ENCODE measurements at regions not wholly inside any gene's neighbourhood (a gene's known extent, or its start where the extent isn't known, plus 50 kb on each side); places are given as distances from the start of the nearest gene placed in this dataset.

DNA sequence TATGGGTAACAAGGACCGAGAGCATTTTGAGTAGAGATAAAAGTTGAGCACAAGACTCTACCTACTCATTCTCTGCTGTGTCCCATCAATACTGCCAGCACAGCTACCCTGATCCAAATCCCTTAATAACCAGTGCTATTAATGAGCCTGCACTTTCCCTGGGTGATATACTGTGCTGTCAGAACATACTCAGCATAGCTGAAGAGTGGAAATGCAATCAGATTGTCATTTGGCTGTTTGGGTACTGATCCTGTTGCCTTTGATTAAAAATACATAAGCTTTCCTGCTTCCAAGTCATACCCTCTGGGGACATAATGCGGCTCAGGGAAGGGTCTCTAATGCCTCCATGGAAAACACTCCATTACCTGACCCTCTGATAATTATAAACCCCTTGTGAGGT lies 917.5 kb downstream of the SQOR start:
- H3K4me1 ChIP-seq (ENCODE audit: insufficient read depth, low read length), result no peaks in the 10 kb centered on the region
- H3K4me3 ChIP-seq (ENCODE audit: insufficient read depth, low read depth, low read length), result no peak overlapping the region
- no peak overlapping the region for H3K4me3 Mint-ChIP-seq (ENCODE audit: unreplicated experiment)
- DNase-seq (ENCODE audit: low read depth) (no peak), FAIRE-seq (no peak)
- H3K9ac ChIP-seq (ENCODE audit: low read length), result no peak overlapping the region
- no peak overlapping the region for H3K27ac Mint-ChIP-seq (ENCODE audit: unreplicated experiment)
- H3K27me3 ChIP-seq (ENCODE audit: insufficient read depth, low read length), result no peaks in the 10 kb centered on the region
- no peak overlapping the region for H2AFZ ChIP-seq (ENCODE audit: low read depth, low read length)
- H3K27ac ChIP-seq (ENCODE audit: low read depth, low read length), result no peak overlapping the region
- no peaks in the 10 kb centered on the region for H3K79me2 ChIP-seq (ENCODE audit: insufficient read depth, low read length)
- H3K27me3 Mint-ChIP-seq (ENCODE audit: low read depth, unreplicated experiment), result no peaks in the 10 kb centered on the region
- no peaks in the 10 kb centered on the region for H3K36me3 Mint-ChIP-seq (ENCODE audit: low read depth, unreplicated experiment)
- H3K9me3 Mint-ChIP-seq (ENCODE audit: unreplicated experiment), result peaks cover 5% of the 10 kb centered on the region
- no peaks in the 10 kb centered on the region for H3K36me3 ChIP-seq (ENCODE audit: insufficient read depth, low read length)
- H4K20me1 ChIP-seq (ENCODE audit: insufficient read depth, low read length), result no peaks in the 10 kb centered on the region
- TF ChIP-seq CTCF (IDR thresholded peaks at IDR 0.05; ENCODE audit: insufficient read depth, low read depth, low read length) (no peak), EZH2 (IDR thresholded peaks at IDR 0.05; ENCODE audit: insufficient read depth, low read length) (no peak)
- H3K9me3 ChIP-seq (ENCODE audit: insufficient read depth, low read depth, low read length), result no peaks in the 10 kb centered on the region
- no peak overlapping the region for H3K4me2 ChIP-seq (ENCODE audit: low read length)
- H3K4me1 Mint-ChIP-seq (ENCODE audit: low read depth, unreplicated experiment), result no peaks in the 10 kb centered on the region

DNA sequence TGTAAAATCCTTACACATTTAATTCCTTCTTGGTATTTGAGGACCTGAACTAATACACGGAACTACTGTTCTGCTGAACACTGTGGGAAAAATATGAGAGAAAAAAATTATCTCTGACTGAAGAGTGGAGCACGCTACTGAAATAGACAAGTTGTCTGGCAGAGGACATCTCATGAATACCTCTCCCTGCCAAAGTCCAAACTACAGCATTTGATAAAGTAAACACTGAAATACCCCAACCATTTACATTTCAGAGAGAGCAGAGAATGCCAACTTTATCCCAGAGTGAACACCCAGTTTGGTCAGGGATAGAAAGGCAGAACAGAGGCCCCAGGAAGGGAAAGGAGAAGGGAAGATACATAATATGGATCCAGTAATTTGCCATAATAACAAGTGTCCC lies 920.7 kb downstream of the SQOR start:
- Histone ChIP-seq H3K9ac (ENCODE audit: low read length) (no peak overlapping the region), H4K20me1 (ENCODE audit: insufficient read depth, low read length) (no peaks in the 10 kb centered on the region), H3K4me2 (ENCODE audit: low read length) (no peak overlapping the region), H3K27me3 (ENCODE audit: insufficient read depth, low read length) (no peaks in the 10 kb centered on the region), H3K4me3 (ENCODE audit: insufficient read depth, low read depth, low read length) (no peak overlapping the region), H3K4me1 (ENCODE audit: insufficient read depth, low read length) (no peaks in the 10 kb centered on the region), H3K36me3 (ENCODE audit: insufficient read depth, low read length) (no peaks in the 10 kb centered on the region), H3K27ac (ENCODE audit: low read depth, low read length) (no peak overlapping the region), H3K79me2 (ENCODE audit: insufficient read depth, low read length) (no peaks in the 10 kb centered on the region), H2AFZ (ENCODE audit: low read depth, low read length) (no peak overlapping the region), H3K9me3 (ENCODE audit: insufficient read depth, low read depth, low read length) (no peaks in the 10 kb centered on the region)
- H3K27ac Mint-ChIP-seq (ENCODE audit: unreplicated experiment), result no peak overlapping the region
- no peaks in the 10 kb centered on the region for H3K4me1 Mint-ChIP-seq (ENCODE audit: low read depth, unreplicated experiment)
- DNase-seq (ENCODE audit: low read depth) (no peak), FAIRE-seq (no peak)
- peaks cover 5% of the 10 kb centered on the region for H3K9me3 Mint-ChIP-seq (ENCODE audit: unreplicated experiment)
- H3K36me3 Mint-ChIP-seq (ENCODE audit: low read depth, unreplicated experiment), result no peaks in the 10 kb centered on the region
- no peak overlapping the region for H3K4me3 Mint-ChIP-seq (ENCODE audit: unreplicated experiment)
- no peaks in the 10 kb centered on the region for H3K27me3 Mint-ChIP-seq (ENCODE audit: low read depth, unreplicated experiment)
- TF ChIP-seq CTCF (IDR thresholded peaks at IDR 0.05; ENCODE audit: insufficient read depth, low read depth, low read length) (no peak), EZH2 (IDR thresholded peaks at IDR 0.05; ENCODE audit: insufficient read depth, low read length) (no peak)

- Histone ChIP-seq H3K79me2 (ENCODE audit: insufficient read depth, low read length) (no peaks in the 10 kb centered on the region), H3K9me3 (ENCODE audit: insufficient read depth, low read depth, low read length) (no peaks in the 10 kb centered on the region), H3K4me2 (ENCODE audit: low read length) (no peak overlapping the region), H3K9ac (ENCODE audit: low read length) (no peak overlapping the region), H3K36me3 (ENCODE audit: insufficient read depth, low read length) (no peaks in the 10 kb centered on the region), H2AFZ (ENCODE audit: low read depth, low read length) (no peak overlapping the region), H4K20me1 (ENCODE audit: insufficient read depth, low read length) (no peaks in the 10 kb centered on the region), H3K4me3 (ENCODE audit: insufficient read depth, low read depth, low read length) (no peak overlapping the region), H3K27me3 (ENCODE audit: insufficient read depth, low read length) (no peaks in the 10 kb centered on the region), H3K27ac (ENCODE audit: low read depth, low read length) (no peak overlapping the region), H3K4me1 (ENCODE audit: insufficient read depth, low read length) (no peaks in the 10 kb centered on the region)
- Mint-ChIP-seq H3K27ac (ENCODE audit: unreplicated experiment) (no peak overlapping the region), H3K4me1 (ENCODE audit: low read depth, unreplicated experiment) (no peaks in the 10 kb centered on the region), H3K4me3 (ENCODE audit: unreplicated experiment) (no peak overlapping the region), H3K9me3 (ENCODE audit: unreplicated experiment) (peaks cover 5% of the 10 kb centered on the region), H3K36me3 (ENCODE audit: low read depth, unreplicated experiment) (no peaks in the 10 kb centered on the region), H3K27me3 (ENCODE audit: low read depth, unreplicated experiment) (no peaks in the 10 kb centered on the region)
- DNase-seq (ENCODE audit: low read depth) (no peak), FAIRE-seq (no peak)
- TF ChIP-seq EZH2 (IDR thresholded peaks at IDR 0.05; ENCODE audit: insufficient read depth, low read length), result no peak
- TF ChIP-seq CTCF (IDR thresholded peaks at IDR 0.05; ENCODE audit: insufficient read depth, low read depth, low read length), result no peak
These were observed 921.2 kb downstream of the SQOR start for GRCh38 chr15:46556010-46556409.

Data from astrocyte (in vitro differentiated cells and primary cell).